ENCODE measurements at regions not wholly inside any gene's neighbourhood (a gene's known extent, or its start where the extent isn't known, plus 50 kb on each side); places are given as distances from the start of the nearest gene placed in this dataset.

- TF ChIP-seq, protein P1, sequence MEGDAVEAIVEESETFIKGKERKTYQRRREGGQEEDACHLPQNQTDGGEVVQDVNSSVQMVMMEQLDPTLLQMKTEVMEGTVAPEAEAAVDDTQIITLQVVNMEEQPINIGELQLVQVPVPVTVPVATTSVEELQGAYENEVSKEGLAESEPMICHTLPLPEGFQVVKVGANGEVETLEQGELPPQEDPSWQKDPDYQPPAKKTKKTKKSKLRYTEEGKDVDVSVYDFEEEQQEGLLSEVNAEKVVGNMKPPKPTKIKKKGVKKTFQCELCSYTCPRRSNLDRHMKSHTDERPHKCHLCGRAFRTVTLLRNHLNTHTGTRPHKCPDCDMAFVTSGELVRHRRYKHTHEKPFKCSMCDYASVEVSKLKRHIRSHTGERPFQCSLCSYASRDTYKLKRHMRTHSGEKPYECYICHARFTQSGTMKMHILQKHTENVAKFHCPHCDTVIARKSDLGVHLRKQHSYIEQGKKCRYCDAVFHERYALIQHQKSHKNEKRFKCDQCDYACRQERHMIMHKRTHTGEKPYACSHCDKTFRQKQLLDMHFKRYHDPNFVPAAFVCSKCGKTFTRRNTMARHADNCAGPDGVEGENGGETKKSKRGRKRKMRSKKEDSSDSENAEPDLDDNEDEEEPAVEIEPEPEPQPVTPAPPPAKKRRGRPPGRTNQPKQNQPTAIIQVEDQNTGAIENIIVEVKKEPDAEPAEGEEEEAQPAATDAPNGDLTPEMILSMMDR (IDR thresholded peaks at IDR 0.05), result no peak
- TF ChIP-seq POLR2AphosphoS5 (IDR thresholded peaks at IDR 0.05; ENCODE audit: insufficient read depth in 1 of 2, low read depth in 1 of 2) (no peak), POLR2A (IDR thresholded peaks at IDR 0.05) (no peak)
Measured at GRCh38 chr17:22305356-22306071, 613.2 kb downstream of the KCNJ18 start.

Data from vagina (tissue), 2 donors.